Lower leg skin (tissue), 3 donors: ENCODE measurements at regions not wholly inside any gene's neighbourhood (a gene's known extent, or its start where the extent isn't known, plus 50 kb on each side); places are given as distances from the start of the nearest gene placed in this dataset.

Experiments used
- CTCF ChIP-seq, 3 donors: fragments of 450-650 bp; IDR thresholded peaks; one replicate each; pipeline ENCODE4 v1.5.1; 2016; ENCODE audit warnings: antibody characterized with exemption in 3 of 3, mild to moderate bottlenecking in 3 of 3, moderate library complexity in 2 of 3
- POLR2A ChIP-seq, 2 donors: fragments of 450-650 bp; IDR thresholded peaks; one replicate each; pipeline ENCODE4 v1.6.1; 2016 to 2017; ENCODE audit warnings: antibody characterized with exemption in 2 of 2, mild to moderate bottlenecking in 1 of 2, moderate library complexity in 1 of 2

GRCh38 chr7:16347827-16348192 lies 73.5 kb downstream of the CRPPA start:
- no peak for TF ChIP-seq CTCF (IDR thresholded peaks at IDR 0.05)
- TF ChIP-seq POLR2A (IDR thresholded peaks at IDR 0.05): no peak
